GM12874 (cell line): ENCODE measurements at regions not wholly inside any gene's neighbourhood (a gene's known extent, or its start where the extent isn't known, plus 50 kb on each side); places are given as distances from the start of the nearest gene placed in this dataset.

Source experiments
- TF ChIP-seq, protein P1 (sequence below): IDR thresholded peaks from 2 replicates; pipeline ENCODE4 v1.5.1; 2011; ENCODE audit warnings: low read depth, mild to moderate bottlenecking, control low read depth, low read length, moderate library complexity; ENCODE audit not compliant: insufficient read depth

- TF ChIP-seq, protein P1, sequence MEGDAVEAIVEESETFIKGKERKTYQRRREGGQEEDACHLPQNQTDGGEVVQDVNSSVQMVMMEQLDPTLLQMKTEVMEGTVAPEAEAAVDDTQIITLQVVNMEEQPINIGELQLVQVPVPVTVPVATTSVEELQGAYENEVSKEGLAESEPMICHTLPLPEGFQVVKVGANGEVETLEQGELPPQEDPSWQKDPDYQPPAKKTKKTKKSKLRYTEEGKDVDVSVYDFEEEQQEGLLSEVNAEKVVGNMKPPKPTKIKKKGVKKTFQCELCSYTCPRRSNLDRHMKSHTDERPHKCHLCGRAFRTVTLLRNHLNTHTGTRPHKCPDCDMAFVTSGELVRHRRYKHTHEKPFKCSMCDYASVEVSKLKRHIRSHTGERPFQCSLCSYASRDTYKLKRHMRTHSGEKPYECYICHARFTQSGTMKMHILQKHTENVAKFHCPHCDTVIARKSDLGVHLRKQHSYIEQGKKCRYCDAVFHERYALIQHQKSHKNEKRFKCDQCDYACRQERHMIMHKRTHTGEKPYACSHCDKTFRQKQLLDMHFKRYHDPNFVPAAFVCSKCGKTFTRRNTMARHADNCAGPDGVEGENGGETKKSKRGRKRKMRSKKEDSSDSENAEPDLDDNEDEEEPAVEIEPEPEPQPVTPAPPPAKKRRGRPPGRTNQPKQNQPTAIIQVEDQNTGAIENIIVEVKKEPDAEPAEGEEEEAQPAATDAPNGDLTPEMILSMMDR: no peak
Measured at GRCh38 chr3:59302442-59302841, 252.6 kb upstream of the CFAP20DC start.

- TF ChIP-seq, protein P1: no peak
Measured at GRCh38 chr3:59300733-59301132, 250.9 kb upstream of the CFAP20DC start.

DNA sequence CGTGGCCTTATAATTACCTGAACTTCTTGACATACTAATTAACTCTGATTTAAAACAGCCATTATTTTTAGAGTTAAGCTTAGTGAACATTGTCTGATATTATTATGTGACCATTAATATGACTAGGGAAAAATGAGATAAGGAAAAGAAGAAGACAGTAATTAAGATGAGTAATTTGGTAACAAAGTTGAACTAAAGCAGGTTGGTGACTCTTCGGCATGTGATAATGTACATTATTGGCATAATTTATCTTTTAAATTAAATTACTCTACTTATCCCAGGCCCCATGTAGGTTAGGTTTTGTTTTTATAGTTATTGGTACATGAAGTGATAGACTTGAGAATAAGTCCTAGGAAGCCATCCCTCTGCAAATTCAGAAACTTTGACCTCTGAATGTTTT lies 249.7 kb upstream of the CFAP20DC start:
- TF ChIP-seq, protein P1: no peak

DNA sequence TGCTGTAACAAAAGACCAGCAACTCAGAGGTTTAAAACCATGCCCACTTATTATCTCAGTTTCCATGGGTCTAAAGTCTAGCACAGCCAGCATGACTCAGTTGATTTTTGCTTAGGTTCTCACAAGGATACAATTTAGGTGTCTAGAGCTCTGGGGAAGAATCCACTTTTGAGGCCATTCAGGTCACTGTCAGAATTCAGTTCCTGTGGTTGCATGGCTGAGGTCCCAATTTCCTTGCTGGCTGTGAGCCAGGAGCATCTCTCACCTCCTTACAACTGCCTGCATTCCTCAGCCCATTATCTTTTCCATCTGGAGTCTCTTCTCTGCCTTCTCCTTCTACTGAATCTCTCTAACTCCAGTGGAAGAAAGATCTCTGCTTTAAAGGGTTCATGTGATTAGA lies 240.5 kb upstream of the CFAP20DC start:
- TF ChIP-seq, protein P1: no peak

DNA sequence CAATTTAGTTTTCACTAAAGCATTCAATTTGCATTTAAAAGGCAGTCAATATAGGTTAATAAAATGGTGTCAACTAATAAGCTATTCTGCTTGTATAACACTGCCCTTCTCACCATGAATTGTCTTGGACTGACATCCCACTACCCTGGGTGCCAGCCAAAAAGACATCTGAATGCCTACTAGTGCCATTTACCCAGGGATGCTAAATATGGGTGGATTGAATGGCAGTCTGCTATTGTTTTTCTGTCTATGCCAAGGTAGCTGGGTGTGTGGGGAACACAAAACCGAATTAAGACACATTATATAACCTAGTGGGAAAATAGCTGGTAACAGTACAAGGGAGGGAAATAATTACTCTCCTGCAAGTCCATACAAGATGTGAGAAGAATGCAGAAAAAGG lies 240.0 kb upstream of the CFAP20DC start:
- TF ChIP-seq, protein P1: no peak

DNA sequence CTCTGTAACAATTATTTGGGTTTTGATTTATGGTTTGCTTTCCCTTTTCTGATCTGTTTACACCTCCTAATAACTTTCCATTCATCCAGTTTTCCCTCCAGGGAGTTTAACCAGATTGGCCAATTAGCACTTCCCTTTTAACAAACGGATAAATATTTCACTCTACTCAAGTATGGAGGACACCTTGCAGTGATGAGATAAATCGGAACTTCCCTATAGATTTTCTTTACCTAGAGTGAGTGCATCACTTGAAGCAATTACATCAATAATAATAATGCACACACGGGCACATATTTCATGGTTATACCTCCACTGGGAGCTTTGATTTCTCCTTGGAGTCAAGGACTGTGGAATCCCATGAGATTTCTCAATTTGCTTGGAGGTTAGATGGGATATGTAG lies 239.1 kb upstream of the CFAP20DC start:
- TF ChIP-seq, protein P1: no peak

GRCh38 chr3:59286791-59287531 lies 237.1 kb upstream of the CFAP20DC start:
- TF ChIP-seq, protein P1: no peak
